GM19395 (cell line): ENCODE measurements at regions not wholly inside any gene's neighbourhood (a gene's known extent, or its start where the extent isn't known, plus 50 kb on each side); places are given as distances from the start of the nearest gene placed in this dataset.
"Not testable (repeated sequence)": the region's sequence is repeated elsewhere in the genome, so short reads cannot be mapped to it uniquely, and the experiment has no call there.

ENCODE experiments used
- ATAC-seq: cut with Tn5 transposase; IDR thresholded peaks from one replicate; pipeline ENCODE4 v1.9.1; 2021; ENCODE audit warnings: mild to moderate bottlenecking, moderate library complexity; ENCODE audit not compliant: unreplicated experiment

DNA sequence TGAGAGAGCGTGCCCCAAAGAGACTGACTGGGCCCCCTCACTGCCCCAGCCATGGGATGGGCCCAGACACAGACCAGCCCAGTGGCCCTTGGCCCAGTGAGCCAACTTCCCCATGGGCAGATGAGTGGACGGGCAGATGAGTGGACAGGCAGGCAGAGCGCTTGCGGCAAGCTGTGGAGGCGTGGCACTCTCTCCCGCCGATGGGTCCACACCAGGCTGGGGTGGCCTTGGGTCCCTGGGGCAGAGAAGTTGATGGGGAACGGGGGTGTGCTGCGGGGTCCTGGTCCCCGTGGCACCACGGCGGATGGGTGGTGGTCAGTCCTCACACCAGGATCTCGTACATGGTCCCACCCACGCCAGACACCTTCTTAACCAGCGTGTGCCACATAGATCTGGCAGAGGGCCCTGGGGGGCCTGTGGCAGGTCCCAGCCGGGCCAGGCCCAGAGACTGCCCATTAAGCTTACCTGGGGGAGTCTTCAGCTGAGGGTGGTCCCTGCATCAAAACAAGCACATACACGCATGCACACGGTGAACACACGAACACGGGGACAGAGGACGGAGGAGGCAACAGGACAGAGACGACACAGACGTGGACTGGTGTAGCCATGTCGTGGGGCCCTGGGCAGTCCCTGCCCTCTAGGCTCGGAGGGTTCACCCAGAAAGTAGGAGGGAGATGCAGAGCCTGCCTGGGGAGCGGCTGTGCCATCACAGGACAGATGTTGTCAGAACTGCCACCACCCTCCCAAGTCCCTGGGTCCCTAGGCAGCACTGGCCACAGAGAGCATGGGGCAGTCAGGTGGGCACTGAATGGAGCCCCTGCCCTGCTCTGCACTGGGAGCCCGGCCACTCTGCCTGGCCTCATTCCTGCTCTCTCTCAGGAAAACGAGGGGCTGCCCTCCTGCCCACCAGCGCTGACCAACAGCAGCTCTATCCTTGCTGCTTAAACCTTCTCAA lies 182.2 kb downstream of the IGLL1 start:
- no peak for ATAC-seq

DNA sequence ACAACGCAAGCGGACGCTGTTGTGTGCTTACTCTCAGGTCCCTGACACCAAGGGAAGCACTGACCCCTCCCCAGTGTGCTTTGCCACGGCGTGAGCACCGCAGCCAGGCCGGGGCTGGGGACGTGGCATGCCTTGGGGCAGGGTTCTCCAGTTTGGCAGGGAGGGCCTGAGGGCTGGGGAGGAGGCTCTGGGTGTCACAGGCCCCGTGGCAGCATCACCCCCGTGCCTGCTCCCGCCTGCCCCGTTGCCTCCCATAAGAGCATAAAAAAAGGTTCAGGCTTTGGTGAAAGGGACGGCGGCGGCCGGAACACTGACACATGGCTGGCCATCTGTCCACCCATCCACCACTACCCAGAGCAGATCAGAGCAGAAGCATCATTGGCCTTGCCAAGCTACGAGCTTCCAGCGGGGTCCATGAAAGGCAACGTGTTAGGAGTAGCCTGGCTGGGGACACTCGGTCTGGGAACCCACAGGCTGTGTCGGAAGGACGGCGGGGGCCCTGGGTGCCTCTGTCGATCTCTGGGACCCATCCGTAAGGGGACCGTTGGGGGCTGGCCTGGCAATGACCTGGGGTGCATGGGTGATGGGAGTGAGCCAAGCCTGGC lies 183.0 kb downstream of the IGLL1 start:
- no peak for ATAC-seq

DNA sequence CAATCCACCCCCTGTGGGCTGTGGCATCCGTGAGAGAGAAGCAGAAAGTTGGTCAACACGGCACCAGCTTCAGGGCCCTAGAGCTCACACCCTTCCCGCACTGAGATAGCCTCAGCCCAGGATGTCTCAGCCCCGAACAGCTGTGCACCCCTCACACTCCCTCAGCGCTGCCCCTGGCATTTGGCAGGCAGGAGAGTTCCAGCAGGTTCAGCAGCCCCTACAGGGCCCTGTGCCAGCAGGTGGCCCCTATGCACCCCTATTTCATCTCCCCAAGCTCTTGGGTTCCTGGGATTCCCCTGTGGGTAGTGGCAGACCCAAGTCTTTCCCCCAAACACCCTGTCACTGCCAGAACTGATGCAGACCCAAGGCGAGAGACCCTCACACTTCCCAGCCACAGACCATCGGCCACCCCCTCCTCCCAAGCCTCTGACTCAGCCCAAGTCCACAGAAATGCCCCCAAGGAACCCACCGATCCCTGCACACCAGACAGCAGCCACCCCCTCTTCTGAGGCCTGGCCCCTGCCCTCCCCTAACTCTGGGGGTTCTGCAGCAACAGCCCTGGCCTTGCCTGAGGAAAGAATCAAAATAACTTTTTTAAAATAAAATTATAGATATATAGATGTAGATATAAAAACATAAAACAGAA lies 183.6 kb downstream of the IGLL1 start:
- ATAC-seq: no peak

DNA sequence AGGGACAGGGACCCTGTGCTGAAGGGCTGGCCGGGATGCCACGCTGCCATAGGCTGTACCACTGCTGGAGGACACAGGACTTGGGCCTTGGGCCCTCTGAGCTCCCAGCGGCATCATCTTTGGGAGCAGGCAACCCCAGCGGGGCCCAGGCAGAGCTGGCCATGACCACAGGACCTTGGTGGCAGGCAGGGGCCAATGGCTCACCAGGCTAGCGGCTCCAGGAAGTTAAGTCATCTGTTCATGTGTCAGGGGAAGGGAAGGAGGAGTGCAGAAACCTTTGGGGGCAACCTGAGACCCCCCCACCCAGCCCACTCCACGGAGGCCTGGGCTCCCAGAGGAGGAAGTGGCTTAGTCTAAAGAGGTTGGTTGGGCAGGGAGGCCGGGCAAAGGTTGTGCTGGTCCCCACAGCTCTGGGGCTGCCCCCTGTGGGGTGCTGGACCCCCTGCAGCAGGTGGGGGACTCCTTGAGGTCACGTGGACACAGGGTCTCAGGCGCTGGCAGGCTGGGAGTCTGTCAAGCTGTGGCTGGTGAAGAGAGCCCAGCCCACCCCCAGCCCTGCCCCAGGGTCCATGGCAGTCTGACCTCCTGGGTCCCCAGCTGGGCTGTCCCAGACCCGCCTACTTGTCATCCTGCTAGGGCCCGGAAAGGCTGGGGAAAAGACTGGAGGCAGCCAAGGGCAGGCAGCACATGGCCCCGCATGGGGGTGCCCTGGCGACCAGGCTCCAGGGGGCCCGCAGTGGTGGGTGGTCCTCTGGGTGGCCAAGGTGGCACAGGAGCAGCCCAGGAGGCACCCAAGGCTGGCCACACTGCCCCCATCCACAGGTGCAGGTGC lies 184.3 kb downstream of the IGLL1 start:
- no peak for ATAC-seq

DNA sequence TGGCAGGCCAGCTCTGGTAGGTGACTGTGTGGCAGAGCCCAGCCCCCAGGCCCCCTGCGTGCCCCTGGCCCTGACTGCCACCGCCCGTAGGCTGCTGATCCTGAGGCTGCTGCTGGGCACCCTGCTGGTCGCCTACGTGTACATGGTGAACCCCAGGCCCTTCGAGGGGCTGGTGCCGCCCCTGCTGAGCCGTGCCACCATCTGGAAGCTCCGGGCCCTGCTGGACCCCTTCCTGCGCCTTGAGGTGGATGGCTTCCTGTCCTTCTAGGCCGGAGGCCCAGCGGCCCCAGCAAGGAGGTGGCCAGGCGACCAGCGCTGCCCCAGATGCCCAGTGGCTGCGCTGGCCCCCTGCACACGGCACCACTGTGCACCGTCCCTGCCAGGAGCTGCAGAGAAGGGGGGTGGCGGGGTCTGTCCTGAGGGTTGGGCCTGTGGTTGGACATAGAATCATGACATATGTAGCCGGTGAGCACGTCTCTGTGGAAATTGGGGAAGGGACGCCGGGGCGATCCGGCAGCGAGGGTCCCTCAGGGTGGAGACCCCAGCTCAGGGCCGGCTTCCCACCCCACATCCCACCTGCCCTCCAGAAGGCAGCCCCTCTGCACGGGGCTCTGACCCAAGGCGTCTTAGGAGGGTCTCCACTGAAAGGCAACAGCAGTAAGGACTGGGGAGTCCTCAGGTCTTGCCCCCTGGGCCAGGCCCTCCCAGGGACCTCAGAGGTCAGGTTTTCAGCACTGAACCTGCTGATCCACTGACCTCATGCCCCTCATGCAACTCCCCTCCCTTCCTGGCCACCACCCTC lies 185.4 kb downstream of the IGLL1 start:
- no peak for ATAC-seq

DNA sequence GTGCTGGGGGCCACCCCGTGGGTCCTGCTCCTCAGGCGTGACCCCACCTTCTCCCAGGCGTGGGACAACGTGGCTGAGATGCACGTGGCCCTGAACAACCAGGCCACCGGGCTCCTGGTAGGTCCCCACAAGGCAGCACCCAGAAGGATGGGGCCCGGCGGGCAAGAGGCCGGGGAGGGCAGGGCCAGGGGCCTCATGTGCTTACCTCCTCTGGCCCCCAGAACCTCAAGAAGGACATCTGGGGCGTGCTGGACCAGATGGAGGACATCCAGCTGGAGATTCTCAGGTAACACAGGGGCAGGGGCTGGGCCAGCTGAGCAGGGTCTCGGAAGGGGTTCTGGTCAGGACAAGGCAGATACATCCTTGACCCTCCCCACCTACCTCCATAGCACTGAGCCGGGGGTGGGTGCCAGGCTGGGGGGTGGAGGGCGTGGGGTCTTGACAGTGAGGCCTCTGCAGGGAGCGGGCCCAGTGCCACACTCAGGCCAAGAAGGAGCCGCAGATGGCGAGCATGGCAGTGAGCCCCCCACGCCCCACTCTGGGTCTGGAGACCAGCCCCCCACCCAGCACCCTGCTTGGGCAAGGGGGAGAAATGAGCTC lies 186.3 kb downstream of the IGLL1 start:
- no peak for ATAC-seq

DNA sequence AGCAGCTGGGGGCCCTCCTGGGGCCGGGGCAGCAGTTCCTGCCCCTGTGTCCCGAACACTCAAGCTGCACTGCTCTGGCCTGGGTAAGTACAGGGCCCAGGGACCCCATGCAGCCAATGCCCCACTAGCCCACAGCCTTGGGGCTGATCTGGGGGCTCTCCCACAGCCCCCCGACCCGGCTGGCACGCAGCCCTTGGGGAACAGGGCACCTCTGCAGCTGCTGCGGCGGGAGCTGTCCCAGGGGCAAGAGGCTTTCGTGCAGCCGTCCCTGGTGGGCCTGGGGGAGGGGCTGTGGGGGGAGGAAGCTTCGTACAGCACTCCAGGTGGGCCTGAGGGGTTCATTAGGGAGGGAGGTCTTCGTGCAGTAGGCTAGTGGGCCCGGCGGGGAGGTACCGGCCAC lies 186.9 kb downstream of the IGLL1 start:
- not testable (repeated sequence) for ATAC-seq

DNA sequence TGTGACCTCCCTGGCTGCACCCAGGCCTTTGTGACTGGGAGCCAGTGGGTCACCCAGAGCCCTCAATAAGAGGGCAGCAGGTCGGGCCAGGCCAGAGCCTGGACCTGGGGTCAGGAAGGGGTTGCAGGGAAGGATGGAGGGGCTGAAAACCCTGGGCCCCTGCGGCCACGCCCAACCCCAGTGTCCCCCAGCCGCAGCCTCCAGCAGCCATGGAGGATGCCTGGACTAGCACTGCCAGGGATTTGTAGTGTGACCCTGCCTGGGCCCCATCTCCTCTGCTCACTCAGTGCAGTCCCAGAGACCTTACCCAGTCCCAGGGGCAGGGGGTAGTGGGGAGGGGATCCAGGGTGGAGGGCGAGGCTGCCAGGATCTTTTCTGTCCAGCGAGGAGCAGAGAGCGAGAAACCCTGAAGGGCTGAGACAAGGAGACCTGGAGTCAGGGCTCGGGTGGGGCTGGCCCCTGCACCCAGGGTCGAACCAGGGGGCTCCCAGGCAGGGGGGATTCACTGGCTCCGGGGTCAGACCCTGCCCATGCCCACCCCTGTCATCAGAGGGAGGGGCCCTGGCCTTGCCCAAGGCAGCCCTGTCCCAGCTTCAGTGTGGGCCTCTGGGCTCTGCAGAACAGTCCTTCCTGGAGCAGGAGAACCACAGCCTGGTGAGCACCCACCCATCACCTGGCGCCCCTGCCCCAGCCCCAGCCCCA lies 187.5 kb downstream of the IGLL1 start:
- no peak for ATAC-seq

DNA sequence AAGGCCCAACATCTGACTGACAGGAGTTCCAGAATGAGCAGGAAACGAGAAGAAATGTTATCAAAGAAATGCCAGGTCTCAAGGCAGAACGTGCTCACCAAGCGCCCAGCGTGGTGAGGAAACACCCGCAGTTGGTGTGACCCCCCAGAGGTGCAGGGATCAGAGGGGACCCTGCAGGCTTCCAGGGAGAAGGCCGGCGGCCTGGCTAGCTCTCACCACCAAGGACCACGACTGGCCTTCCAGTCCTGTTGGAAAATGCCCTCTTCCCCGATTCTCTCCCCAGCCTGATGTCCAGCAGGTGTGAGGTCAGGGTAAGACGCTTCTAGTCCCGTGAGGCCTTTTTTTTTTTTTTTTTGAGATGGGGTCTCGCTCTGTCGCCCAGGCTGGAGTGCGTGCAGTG lies 189.1 kb downstream of the IGLL1 start:
- no peak for ATAC-seq

DNA sequence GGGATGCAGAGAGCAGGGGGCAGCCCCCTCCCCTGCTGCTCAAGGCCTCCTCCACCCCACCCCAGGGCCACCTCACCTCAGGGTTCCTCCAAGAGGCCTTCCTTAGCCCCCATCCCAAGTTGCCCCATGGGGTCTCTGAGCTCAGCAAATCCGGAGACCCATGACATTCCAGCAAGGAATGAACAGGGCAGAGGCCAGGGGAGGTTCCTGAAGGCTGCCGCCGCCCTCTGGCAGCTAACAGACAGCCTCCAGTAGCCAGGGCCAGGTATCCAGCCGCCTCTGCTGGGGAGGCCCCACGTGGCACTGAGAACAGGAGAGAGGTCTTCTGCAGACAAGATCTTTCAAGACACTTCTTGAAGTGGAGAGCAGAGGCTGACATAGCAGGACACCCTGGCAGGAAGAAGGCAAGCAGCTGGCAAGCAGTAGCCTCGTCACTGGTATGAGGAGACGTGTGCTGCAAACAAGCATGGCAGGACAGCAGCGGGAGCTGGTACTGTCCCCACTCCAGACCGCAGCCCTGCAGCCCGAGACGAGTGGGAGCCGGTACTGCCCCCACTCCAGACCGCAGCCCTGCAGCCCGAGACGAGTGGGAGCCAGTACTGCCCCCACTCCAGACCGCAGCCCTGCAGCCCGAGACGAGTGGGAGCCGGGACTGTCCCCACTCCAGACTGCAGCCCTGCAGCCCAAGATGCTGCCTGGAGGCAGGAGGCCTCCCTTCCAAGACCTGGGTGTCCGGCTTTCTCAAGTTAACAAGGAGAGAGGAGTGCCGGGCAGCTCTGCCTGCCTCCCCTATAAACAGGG lies 190.6 kb downstream of the IGLL1 start:
- ATAC-seq: no peak

DNA sequence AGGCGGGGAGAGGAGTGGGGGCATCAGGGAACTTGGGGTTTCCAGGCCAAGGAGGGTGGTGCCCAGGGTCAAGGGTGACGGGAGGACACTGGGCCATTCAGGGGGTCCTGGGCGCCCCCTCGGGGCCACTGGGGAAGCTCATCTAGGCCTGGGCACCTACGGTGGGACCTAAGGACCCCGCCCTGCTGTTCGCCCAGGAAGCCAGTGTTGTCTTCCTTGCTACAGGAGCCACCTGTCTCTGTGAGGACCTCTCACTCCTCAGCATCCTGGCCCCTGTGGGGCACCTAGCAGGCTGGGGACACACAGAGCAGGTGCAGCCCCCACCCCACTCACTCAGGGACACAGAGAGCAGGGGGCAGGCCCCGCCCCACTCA lies 191.6 kb downstream of the IGLL1 start:
- ATAC-seq: no peak

DNA sequence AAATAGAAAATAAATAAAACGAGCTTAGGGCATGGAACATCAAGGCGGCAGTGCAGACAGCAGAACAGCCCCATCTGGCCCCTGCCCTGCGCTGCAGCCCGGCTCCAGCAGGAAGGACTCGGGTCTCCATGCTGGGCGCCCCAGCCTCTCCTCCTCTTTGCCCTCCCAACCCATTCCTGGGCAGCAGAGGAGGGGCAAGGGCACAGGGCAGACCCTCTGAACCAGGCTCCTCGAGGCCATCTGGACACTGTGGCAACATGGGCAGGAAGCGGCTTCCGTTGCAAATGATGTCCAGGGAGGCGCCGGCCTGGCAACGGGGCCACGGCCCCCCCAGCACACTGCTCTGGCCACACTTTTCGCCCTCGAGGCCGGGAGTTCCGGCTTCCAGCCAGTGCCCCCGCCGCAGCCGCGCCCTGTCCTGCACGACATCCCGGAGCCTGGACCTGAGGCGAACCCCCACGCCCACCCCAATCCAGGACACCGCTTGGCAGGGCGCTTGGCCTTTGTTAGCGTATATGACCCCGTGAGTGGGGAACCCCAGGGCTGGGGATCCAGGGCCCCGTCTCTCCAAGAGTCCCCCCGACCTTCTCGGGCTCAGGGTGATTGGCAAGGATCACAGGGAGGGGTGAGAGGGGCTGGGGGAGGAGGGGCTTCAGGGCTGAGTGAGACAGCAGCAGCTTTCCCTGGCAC lies 192.1 kb downstream of the IGLL1 start:
- ATAC-seq: no peak

DNA sequence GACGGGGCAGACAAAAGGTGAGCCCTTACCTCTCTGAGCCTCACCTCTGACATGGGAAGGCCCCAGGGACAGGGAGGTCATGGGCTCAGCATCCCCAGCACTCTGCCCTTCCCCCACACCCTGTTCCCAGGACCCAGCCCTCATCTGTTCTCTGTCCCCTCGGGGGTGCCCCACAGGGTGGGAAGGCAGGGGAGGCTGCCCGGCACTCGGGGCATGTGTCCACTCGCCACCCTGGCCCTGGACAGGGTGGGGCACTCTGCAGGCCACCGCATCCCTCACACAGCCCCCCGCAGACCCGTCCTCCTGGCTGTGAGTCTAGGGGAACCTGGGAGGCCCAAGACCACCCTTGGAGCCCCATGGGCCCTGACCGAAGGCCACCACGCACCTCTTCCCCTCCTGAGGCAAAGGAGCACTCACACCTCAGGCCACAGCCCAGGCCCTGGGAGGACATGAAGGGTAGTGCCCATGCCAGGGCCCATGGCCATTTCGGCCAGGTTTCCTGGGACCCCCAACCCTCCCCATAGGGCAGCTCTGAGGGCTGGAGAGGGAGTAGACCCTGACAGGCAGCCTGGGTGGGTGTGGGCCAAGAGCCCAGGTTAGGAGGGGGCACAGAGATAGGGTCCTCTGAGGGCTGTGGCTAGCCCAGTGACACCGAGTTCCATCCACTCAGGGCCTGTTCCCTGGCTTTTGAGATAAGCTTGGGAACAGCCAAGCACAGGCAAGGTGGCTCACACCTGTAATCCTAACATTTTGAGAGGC lies 193.1 kb downstream of the IGLL1 start:
- no peak for ATAC-seq

DNA sequence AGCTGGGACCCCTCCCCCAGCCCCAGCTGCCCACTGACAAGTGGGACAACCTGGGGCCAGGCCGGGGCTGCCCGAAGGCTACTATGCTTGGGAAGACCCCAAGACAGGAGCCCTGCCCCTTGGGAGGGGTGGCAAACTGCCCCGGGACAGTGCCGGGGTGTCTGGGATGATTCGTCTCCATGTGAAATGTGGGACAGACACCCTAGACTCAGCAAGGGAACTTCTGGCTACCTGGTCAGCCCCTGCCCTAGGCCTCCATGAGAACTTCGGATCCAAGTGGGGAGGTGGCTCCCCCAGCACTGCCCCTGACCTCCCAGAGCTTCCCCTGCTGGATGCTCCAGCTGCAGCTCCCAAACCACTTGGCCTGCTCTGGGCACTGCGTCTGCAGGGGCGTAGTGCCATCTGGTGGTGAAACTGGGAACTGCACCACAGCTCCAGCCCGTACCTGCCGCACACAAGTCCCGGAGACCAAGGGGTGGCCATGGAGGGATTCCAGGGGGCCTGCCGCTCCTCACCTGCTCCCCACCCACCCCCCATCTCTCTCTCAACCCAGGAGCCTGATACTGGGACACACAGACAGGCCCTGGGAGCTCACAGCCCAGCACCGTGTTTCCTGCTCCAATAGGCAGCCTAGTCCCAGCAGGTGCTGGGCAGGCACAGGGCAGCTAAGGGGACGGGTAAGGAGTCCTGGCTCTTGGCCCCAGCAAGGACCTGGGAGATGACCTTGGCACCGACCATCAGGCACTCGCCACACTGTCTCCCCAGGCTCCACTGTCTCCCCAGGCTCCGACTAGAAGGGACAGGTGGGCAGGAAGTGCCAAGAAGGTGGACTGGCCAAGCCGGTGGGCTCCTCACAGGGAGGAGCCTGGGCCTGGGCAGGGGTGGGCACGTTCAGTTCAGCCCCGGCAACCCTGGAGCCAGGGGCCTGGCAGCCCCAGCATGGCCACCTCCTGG lies 194.1 kb downstream of the IGLL1 start:
- no peak for ATAC-seq

DNA sequence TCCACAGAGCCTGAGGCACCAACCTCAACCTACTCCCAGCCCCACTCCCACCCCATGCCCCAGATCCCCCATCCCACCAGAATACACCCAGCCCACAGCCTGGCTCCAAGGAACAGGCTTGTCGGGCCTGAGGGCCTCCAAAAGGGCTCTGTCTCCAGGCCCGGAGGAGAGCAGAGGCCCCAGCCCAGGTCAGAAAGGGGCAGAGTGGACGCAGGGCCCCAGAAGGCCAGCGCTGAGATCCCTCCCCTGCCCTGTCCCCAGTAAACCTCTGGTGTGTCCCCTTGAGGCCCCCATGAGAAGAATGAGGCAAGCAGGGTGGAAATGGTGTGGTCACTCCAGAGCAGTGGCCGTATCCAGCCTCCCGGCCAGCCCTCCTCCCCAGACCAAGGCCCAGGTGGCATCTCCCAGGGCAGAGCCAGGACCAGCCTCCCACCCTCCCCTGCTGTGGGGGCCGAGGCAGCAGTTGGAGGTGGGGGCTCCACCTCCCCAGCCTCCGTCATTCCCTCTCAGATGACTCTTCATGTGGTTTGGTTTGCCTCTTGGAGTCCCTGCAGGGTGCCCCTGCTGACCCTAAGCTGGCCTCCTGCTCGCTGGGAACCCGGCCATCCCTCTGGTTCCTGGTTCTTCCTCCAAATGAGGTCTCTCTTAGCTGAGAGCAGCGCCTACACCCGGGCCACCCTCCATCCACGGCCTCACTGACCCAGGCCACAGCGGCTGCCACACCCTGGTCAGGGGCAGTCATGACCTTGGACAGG lies 195.0 kb downstream of the IGLL1 start:
- ATAC-seq: no peak
